ENCODE measurements at regions not wholly inside any gene's neighbourhood (a gene's known extent, or its start where the extent isn't known, plus 50 kb on each side); places are given as distances from the start of the nearest gene placed in this dataset.

DNA sequence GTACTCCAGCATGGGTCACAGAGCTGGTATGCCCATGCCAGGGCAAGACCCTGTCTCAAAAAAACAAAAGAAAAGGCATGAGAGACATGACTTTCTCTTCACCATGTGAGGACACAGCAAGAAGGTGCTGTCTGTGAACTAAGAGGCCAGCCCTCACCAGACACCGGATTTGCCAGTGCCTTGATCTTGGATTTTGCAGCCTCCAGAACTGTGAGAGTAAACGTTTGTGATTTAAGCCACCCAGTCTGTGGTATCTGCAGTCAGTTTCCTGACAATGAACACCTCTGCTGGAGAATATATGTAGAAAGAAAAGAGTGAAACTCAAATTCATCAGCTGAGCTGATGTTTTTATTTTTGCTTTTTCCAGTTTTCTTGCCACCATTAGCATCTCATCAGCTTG, 166.3 kb upstream of the RAB4A start:
- no peaks in the 10 kb centered on the region for H3K79me1 ChIP-seq (ENCODE audit: low read length)
- no peak overlapping the region for H3K4me2 ChIP-seq (ENCODE audit: low read length)
- no peaks in the 10 kb centered on the region for H3K36me3 ChIP-seq (ENCODE audit: control insufficient read depth, insufficient read depth, low read length)
- H4K8ac ChIP-seq (ENCODE audit: low read depth, low read length) = no peak overlapping the region
- H2AK5ac ChIP-seq (ENCODE audit: low read length) = no peak overlapping the region
- H3K9ac ChIP-seq (ENCODE audit: low read length) = no peak overlapping the region
- no peak for DNase-seq
- H2BK15ac ChIP-seq (replicated peaks; ENCODE audit: low read depth) = no peak overlapping the region
- H3K18ac ChIP-seq (ENCODE audit: low read length) = no peak overlapping the region
- H3K4me3 ChIP-seq (ENCODE audit: low read length) = no peak overlapping the region
- H3K27ac ChIP-seq (ENCODE audit: low read depth, low read length) = no peak overlapping the region
- H3K4me1 ChIP-seq (ENCODE audit: control insufficient read depth, low read depth, low read length) = no peaks in the 10 kb centered on the region
- no peaks in the 10 kb centered on the region for H3K79me2 ChIP-seq (ENCODE audit: control insufficient read depth, insufficient read depth, low read length)
- H2BK120ac ChIP-seq (ENCODE audit: low read depth, low read length) = no peak overlapping the region
- H3K4ac ChIP-seq (ENCODE audit: low read depth, low read length) = no peak overlapping the region
- H3K23ac ChIP-seq (ENCODE audit: low read length) = no peak overlapping the region
- H2BK5ac ChIP-seq (ENCODE audit: low read length) = no peak overlapping the region
- WGBS (ENCODE audit: extremely low coverage, insufficient coverage, low lambda C conversion rate) = no CpG with 5 or more reads among the region's 2 CpGs
- H4K5ac ChIP-seq (ENCODE audit: low read length) = no peak overlapping the region
- H3K27me3 ChIP-seq (ENCODE audit: insufficient read depth, low read length, poor library complexity) = no peaks in the 10 kb centered on the region
- no peak overlapping the region for H3K56ac ChIP-seq (ENCODE audit: low read length)

GRCh38 chr1:229105109-229105508, 165.8 kb upstream of the RAB4A start:
- DNase-seq = no peak
- H3K4me1 ChIP-seq (ENCODE audit: control insufficient read depth, low read depth, low read length) = no peaks in the 10 kb centered on the region
- H3K9ac ChIP-seq (ENCODE audit: low read length) = no peak overlapping the region
- H3K79me2 ChIP-seq (ENCODE audit: control insufficient read depth, insufficient read depth, low read length) = no peaks in the 10 kb centered on the region
- no peak overlapping the region for H3K18ac ChIP-seq (ENCODE audit: low read length)
- no peaks in the 10 kb centered on the region for H3K79me1 ChIP-seq (ENCODE audit: low read length)
- no peaks in the 10 kb centered on the region for H3K27me3 ChIP-seq (ENCODE audit: insufficient read depth, low read length, poor library complexity)
- H3K4ac ChIP-seq (ENCODE audit: low read depth, low read length) = no peak overlapping the region
- no CpG with 5 or more reads among the region's 3 CpGs for WGBS (ENCODE audit: extremely low coverage, insufficient coverage, low lambda C conversion rate)
- no peak overlapping the region for H2BK120ac ChIP-seq (ENCODE audit: low read depth, low read length)
- no peak overlapping the region for H3K27ac ChIP-seq (ENCODE audit: low read depth, low read length)
- H2BK5ac ChIP-seq (ENCODE audit: low read length) = no peak overlapping the region
- H2AK5ac ChIP-seq (ENCODE audit: low read length) = no peak overlapping the region
- no peak overlapping the region for H4K5ac ChIP-seq (ENCODE audit: low read length)
- no peak overlapping the region for H3K4me2 ChIP-seq (ENCODE audit: low read length)
- H3K23ac ChIP-seq (ENCODE audit: low read length) = no peak overlapping the region
- H4K8ac ChIP-seq (ENCODE audit: low read depth, low read length) = no peak overlapping the region
- no peak overlapping the region for H3K4me3 ChIP-seq (ENCODE audit: low read length)
- H2BK15ac ChIP-seq (replicated peaks; ENCODE audit: low read depth) = no peak overlapping the region
- H3K36me3 ChIP-seq (ENCODE audit: control insufficient read depth, insufficient read depth, low read length) = no peaks in the 10 kb centered on the region
- no peak overlapping the region for H3K56ac ChIP-seq (ENCODE audit: low read length)

DNA sequence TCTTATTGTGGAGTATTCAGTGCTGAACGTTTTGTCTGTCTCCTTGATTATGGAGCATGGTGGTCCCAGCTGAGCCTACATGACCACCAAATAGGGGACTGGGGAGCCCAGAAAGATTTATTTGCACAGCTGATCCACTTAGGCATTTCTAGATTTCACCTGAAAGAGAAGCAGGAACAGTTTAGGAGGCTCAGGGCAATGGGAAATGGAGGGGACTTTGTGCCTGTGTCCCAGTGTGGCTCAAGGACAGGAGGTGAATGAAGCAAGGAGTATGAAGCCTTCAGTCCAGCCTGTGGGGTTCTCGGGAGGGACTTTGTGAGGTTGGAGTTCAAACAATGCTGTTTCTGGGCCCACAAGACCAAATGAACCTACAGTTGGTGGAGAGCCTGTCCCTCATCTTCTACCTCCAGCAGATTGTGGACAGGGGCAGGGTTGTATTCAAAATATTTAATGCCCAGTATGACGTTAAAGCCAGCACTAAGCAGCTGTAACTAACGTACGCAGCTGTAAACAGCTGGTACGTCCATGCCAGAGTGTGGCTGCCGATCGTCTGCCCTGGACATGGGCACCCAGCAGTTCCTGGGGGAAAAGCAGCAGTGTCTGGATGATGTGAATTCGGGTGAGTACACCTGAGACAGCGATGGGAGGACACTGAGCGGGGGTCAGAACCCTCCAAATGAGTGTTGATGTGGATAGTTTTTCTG, 164.9 kb upstream of the RAB4A start:
- no peaks in the 10 kb centered on the region for H3K36me3 ChIP-seq (ENCODE audit: control insufficient read depth, insufficient read depth, low read length)
- no peaks in the 10 kb centered on the region for H3K79me1 ChIP-seq (ENCODE audit: low read length)
- no peak overlapping the region for H3K18ac ChIP-seq (ENCODE audit: low read length)
- H2BK120ac ChIP-seq (ENCODE audit: low read depth, low read length) = no peak overlapping the region
- no peaks in the 10 kb centered on the region for H3K79me2 ChIP-seq (ENCODE audit: control insufficient read depth, insufficient read depth, low read length)
- H3K9ac ChIP-seq (ENCODE audit: low read length) = no peak overlapping the region
- no peak overlapping the region for H3K27ac ChIP-seq (ENCODE audit: low read depth, low read length)
- H3K4me1 ChIP-seq (ENCODE audit: control insufficient read depth, low read depth, low read length) = no peaks in the 10 kb centered on the region
- no peaks in the 10 kb centered on the region for H3K27me3 ChIP-seq (ENCODE audit: insufficient read depth, low read length, poor library complexity)
- WGBS (ENCODE audit: extremely low coverage, insufficient coverage, low lambda C conversion rate) = no CpG with 5 or more reads among the region's 11 CpGs
- H3K4ac ChIP-seq (ENCODE audit: low read depth, low read length) = no peak overlapping the region
- H3K56ac ChIP-seq (ENCODE audit: low read length) = peak overlapping the region; percentile 27
- H4K8ac ChIP-seq (ENCODE audit: low read depth, low read length) = no peak overlapping the region
- H4K5ac ChIP-seq (ENCODE audit: low read length) = no peak overlapping the region
- no peak overlapping the region for H2BK5ac ChIP-seq (ENCODE audit: low read length)
- no peak overlapping the region for H3K23ac ChIP-seq (ENCODE audit: low read length)
- no peak overlapping the region for H2AK5ac ChIP-seq (ENCODE audit: low read length)
- DNase-seq = no peak
- H3K4me2 ChIP-seq (ENCODE audit: low read length) = no peak overlapping the region
- H3K4me3 ChIP-seq (ENCODE audit: low read length) = no peak overlapping the region
- H2BK15ac ChIP-seq (replicated peaks; ENCODE audit: low read depth) = no peak overlapping the region

- Histone ChIP-seq H3K36me3 (ENCODE audit: control insufficient read depth, insufficient read depth, low read length) (no peaks in the 10 kb centered on the region), H3K27me3 (ENCODE audit: insufficient read depth, low read length, poor library complexity) (no peaks in the 10 kb centered on the region)
These were observed 164.3 kb upstream of the RAB4A start for GRCh38 chr1:229106526-229107125.

DNA sequence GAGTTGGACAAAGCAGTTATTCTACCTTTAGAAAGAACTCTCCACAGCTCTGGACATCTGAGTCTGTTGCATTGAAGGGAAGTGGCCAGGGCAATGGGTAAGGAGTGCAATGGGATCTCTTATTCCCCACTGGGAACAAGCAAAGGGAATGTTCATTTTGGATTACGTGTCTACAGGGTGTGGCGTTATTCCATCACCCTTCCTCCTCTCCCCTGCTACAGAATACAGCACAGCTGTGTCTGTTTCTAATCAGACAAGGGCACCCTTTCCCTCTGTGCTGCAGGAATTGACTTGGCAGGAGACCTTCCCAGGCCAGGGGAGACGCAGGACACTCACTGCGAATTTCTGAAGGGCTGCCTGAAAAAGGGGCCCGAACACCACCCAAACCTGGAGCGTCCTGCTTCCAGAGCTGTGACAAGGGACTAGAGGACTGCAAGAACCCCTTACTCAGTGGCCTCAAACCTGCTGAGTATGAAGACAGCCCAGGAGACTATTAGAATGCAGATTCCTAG, 163.6 kb upstream of the RAB4A start:
- Histone ChIP-seq H3K4me3 (ENCODE audit: low read length) (no peak overlapping the region), H2BK5ac (ENCODE audit: low read length) (no peak overlapping the region), H3K79me2 (ENCODE audit: control insufficient read depth, insufficient read depth, low read length) (no peaks in the 10 kb centered on the region), H3K27me3 (ENCODE audit: insufficient read depth, low read length, poor library complexity) (no peaks in the 10 kb centered on the region), H4K8ac (ENCODE audit: low read depth, low read length) (no peak overlapping the region), H3K4ac (ENCODE audit: low read depth, low read length) (no peak overlapping the region), H3K36me3 (ENCODE audit: control insufficient read depth, insufficient read depth, low read length) (no peaks in the 10 kb centered on the region), H3K23ac (ENCODE audit: low read length) (no peak overlapping the region), H3K79me1 (ENCODE audit: low read length) (no peaks in the 10 kb centered on the region), H4K5ac (ENCODE audit: low read length) (no peak overlapping the region), H3K4me1 (ENCODE audit: control insufficient read depth, low read depth, low read length) (no peaks in the 10 kb centered on the region), H3K18ac (ENCODE audit: low read length) (no peak overlapping the region), H3K4me2 (ENCODE audit: low read length) (no peak overlapping the region), H2BK15ac (replicated peaks; ENCODE audit: low read depth) (no peak overlapping the region), H3K9ac (ENCODE audit: low read length) (no peak overlapping the region), H2BK120ac (ENCODE audit: low read depth, low read length) (no peak overlapping the region), H2AK5ac (ENCODE audit: low read length) (peak overlapping the region; percentile 92), H3K56ac (ENCODE audit: low read length) (no peak overlapping the region), H3K27ac (ENCODE audit: low read depth, low read length) (no peak overlapping the region)
- DNase-seq = no peak
- WGBS (ENCODE audit: extremely low coverage, insufficient coverage, low lambda C conversion rate) = no CpG with 5 or more reads among the region's 6 CpGs

More at GRCh38 chr1:229106526-229107125, 164.3 kb upstream of the RAB4A start:
- H4K5ac ChIP-seq (ENCODE audit: low read length) = no peak overlapping the region
- DNase-seq = no peak
- H3K4ac ChIP-seq (ENCODE audit: low read depth, low read length) = no peak overlapping the region
- H3K79me2 ChIP-seq (ENCODE audit: control insufficient read depth, insufficient read depth, low read length) = no peaks in the 10 kb centered on the region
- H3K27ac ChIP-seq (ENCODE audit: low read depth, low read length) = no peak overlapping the region
- no peaks in the 10 kb centered on the region for H3K4me1 ChIP-seq (ENCODE audit: control insufficient read depth, low read depth, low read length)
- no peaks in the 10 kb centered on the region for H3K79me1 ChIP-seq (ENCODE audit: low read length)
- no CpG with 5 or more reads among the region's 7 CpGs for WGBS (ENCODE audit: extremely low coverage, insufficient coverage, low lambda C conversion rate)
- no peak overlapping the region for H3K18ac ChIP-seq (ENCODE audit: low read length)
- no peak overlapping the region for H3K4me2 ChIP-seq (ENCODE audit: low read length)
- no peak overlapping the region for H2BK5ac ChIP-seq (ENCODE audit: low read length)
- no peak overlapping the region for H3K9ac ChIP-seq (ENCODE audit: low read length)
- no peak overlapping the region for H3K56ac ChIP-seq (ENCODE audit: low read length)
- H4K8ac ChIP-seq (ENCODE audit: low read depth, low read length) = no peak overlapping the region
- no peak overlapping the region for H2AK5ac ChIP-seq (ENCODE audit: low read length)
- H2BK120ac ChIP-seq (ENCODE audit: low read depth, low read length) = no peak overlapping the region
- H2BK15ac ChIP-seq (replicated peaks; ENCODE audit: low read depth) = no peak overlapping the region
- H3K4me3 ChIP-seq (ENCODE audit: low read length) = no peak overlapping the region
- H3K23ac ChIP-seq (ENCODE audit: low read length) = no peak overlapping the region

Data from mesendoderm (in vitro differentiated cells).